ENCODE measurements at regions not wholly inside any gene's neighbourhood (a gene's known extent, or its start where the extent isn't known, plus 50 kb on each side); places are given as distances from the start of the nearest gene placed in this dataset.
"Not testable (repeated sequence)": the region's sequence is repeated elsewhere in the genome, so short reads cannot be mapped to it uniquely, and the experiment has no call there.

- DNase-seq (ENCODE audit: low spot score) (no peak), ATAC-seq (no peak)
Observed at GRCh38 chr4:77496457-77496856, 109.2 kb upstream of the CXCL13 start.

DNA sequence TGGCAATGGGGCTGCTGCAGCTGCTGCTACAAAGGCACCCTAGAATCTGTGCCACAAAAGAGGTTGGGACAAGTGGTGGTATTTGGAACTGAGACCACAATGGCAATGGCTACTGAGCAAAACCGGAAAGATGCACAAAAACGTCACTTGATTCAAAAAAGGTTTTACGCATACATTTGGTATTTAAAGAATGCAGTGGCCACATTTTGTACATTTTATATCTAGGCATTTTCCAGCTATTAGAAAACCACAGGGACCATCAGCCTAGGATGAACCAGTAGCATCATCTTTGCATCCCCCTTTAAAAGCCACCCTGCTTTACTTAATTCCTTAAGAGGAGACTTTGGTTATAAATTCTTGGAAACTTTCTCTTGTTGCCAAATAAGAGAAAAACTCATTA, 104.8 kb upstream of the CXCL13 start:
- no peak for DNase-seq (ENCODE audit: low spot score)
- ATAC-seq = no peak

GRCh38 chr4:77501240-77501639, 104.4 kb upstream of the CXCL13 start:
- ATAC-seq (no peak), DNase-seq (ENCODE audit: low spot score) (no peak)

- DNase-seq (ENCODE audit: low spot score) (no peak), ATAC-seq (no peak)
Observed at GRCh38 chr4:77501851-77502250, 103.8 kb upstream of the CXCL13 start.

GRCh38 chr4:77504407-77504806, 101.2 kb upstream of the CXCL13 start:
- DNase-seq (ENCODE audit: low spot score) (no peak), ATAC-seq (no peak)

DNA sequence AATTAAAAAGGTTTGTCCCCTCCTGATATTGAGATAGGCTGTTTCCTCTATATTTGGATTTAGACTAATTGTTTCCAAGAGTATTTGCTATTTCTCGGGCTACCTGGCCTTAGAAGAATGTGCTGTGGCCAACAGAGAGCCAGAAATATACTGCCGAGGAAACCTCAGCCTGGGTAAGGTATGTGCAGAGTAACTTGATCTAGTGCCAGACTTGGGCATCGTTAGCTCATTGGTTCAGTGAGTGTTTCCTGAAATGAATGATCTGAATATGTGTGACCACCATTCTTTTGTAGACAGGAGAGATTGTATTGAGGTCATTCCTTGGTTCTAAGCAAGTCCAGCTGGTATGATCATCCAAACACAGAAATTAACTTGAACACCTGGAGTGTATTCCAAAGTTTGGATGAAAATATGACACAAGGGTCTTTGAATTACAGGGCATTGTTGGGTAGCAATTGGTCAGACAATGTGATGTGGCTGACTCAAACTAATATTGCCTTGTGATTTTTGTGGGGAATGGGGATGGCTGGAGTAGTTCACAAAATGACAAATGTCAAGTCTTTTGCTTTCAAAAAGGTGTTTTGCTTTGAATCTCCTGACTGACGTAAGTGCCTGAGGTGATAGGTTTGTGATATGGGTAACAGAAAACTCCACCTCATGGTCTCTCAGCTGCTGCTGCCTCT, 100.2 kb upstream of the CXCL13 start:
- no peak for ATAC-seq
- DNase-seq (ENCODE audit: low spot score) = no peak

GRCh38 chr4:77505958-77506319, 99.7 kb upstream of the CXCL13 start:
- DNase-seq (ENCODE audit: low spot score) = no peak
- no peak for ATAC-seq

GRCh38 chr4:77510367-77510766, 95.3 kb upstream of the CXCL13 start:
- DNase-seq (ENCODE audit: low spot score) (no peak), ATAC-seq (no peak)

DNA sequence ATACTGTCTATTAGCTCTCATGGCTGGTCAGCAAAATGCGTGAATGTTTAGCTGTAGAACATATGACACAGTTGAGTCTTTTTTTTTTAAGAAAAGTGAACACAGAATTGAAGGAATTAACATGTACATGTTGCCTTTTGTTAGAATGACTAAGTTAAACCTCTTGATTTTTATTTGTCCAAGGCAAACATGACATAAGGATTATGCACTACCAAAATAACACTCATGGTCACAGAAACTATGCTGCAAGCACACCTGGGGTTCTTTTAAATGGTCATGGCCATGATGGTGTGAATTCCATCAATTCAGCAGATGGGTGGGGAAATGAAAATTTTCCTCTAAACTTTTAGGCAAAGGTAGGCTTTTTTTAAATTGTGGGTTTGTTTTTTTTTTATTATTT, 80.1 kb upstream of the CXCL13 start:
- ATAC-seq (no peak), DNase-seq (ENCODE audit: low spot score) (no peak)

DNA sequence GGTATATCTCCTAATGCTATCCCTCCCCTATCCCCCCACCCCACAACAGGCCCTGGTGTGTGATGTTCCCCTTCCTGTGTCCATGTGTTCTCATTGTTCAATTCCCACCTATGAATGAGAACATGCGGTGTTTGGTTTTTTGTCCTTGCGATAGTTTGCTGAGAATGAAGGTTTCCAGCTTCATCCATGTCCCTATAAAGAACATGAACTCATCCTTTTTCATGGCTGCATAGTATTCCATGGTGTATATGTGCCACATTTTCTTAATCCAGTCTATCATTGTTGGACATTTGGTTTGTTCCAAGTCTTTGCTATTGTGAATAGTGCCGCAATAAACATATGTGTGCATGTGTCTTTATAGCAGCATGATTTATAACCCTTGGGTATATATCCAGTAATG, 77.7 kb upstream of the CXCL13 start:
- not testable (repeated sequence) for DNase-seq (ENCODE audit: low spot score); ATAC-seq

DNA sequence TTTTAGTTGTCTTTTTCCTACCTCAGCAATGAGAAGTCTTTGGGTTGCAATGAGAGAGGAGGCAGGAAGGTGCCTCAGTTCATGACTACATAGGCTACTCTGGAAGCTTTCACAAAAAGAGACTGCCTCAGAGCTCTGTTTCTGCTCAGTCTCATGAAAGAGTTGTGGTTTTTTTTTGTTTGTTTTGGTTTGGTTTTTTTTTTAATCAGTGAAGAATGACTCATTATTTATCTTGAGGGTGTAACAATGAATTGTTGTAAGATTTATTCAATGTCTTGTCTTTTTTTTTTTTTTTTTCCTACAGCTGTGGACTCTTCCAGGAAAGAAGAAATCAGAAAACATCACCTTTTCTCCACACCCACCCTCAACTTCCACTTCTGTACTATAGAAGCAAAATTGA, 67.5 kb upstream of the CXCL13 start:
- no peak for DNase-seq (ENCODE audit: low spot score)
- peak; percentile 26 for ATAC-seq

GRCh38 chr4:77538574-77539157, 67.0 kb upstream of the CXCL13 start:
- DNase-seq (ENCODE audit: low spot score) (peak; percentile 89), ATAC-seq (peak; percentile 94)

Measured in left lobe of liver (tissue), 2 donors.